ENCODE measurements at regions not wholly inside any gene's neighbourhood (a gene's known extent, or its start where the extent isn't known, plus 50 kb on each side); places are given as distances from the start of the nearest gene placed in this dataset.

DNA sequence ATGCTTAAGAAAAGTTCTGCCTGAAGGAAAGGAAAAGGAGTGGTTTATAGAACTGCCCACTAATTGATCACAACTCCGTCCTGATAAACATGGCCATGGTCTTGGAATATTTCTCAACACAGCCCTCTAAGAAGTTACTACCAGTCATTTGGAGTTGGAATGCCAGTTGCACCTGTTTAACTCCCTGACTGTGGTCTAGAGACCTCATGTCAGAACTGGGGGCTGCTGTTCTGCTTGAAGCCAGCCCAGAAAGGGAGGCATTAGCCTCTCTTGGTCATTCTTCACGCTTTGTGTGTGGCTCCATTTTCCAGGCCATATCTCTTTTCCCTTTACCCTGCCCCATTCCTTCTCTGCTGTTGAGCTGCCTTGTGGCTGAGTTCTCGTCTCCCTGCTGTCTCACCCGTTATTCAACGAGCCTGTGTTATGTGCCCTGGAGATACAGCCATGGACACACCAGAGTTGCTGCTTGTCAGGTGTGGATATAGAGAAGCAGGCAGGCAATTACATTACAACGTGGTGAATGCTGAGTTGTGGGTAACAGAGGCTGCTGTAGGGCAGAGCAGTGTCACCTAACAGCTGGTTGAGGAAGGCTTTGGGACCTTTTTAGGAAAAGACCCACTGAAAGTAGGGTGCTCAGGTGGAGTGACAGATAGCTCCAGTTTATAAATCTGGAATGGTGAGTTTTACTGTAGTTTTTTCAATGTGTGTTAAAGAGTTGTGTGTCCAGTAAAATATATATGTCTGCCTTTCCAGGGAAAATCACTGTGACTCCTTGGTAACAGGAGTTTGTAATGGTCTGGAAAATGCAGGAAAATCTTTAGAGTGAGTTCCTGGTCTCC is 137.0 kb upstream of the IPO9 start:
- Histone ChIP-seq H3K36me3 (no peaks in the 10 kb centered on the region), H3K9me3 (replicated peaks) (no peaks in the 10 kb centered on the region), H3K4me1 (peaks cover 65% of the 10 kb centered on the region), H3K27me3 (ENCODE audit: low read depth) (no peaks in the 10 kb centered on the region), H3K4me3 (no peak overlapping the region), H3K27ac (replicated peaks) (peak overlapping the region; percentile 50)
- intact Hi-C loops (cut with micrococcal nuclease) = no loop called here
- no peak for TF ChIP-seq CTCF (IDR thresholded peaks at IDR 0.05; ENCODE audit: borderline replicate concordance)
- no peak for DNase-seq

DNA sequence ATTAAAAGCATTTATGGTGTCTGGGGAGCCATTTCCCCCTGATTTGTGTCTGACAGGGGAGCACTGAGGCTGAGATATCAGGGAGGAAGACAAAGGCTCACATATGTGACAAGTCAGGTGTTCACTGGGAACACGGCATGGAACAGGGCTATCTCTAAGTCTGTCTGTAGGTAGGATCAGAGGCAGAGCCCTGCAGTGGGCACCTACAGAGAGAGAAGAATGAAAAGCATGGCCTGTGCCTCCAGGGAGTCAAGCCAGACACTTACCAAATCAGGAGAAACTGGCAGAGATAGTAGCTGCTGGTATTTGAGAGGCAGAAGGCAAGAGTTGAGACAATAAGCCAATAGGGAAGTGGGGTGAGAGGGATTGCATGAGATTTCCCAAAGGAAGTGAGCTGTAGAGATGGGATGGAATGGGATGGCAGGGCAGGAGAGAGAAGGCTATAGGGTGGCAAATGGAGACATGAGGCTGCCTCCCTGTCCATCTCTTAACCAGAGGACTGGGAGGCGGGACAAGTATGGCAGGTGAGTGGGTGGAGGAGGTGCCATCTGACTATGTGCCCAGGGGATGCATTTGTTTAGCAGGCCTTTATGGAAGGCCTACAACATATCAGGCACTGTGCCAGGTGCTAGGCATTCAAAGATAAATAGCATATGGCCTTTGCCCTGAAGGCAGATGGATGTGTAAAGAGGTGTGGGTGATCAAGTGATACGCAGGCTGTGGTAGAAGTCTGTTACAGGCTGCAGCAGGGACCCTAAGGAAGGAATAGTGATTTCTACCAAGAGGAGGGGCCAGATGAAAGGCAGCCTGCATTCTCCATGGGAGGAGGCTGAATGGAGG is 136.2 kb upstream of the IPO9 start:
- Histone ChIP-seq H3K4me3 (no peak overlapping the region), H3K27ac (replicated peaks) (peak overlapping the region; percentile 50), H3K4me1 (peaks cover 71% of the 10 kb centered on the region), H3K27me3 (ENCODE audit: low read depth) (no peaks in the 10 kb centered on the region), H3K36me3 (no peaks in the 10 kb centered on the region), H3K9me3 (replicated peaks) (no peaks in the 10 kb centered on the region)
- DNase-seq = no peak
- no peak for TF ChIP-seq CTCF (IDR thresholded peaks at IDR 0.05; ENCODE audit: borderline replicate concordance)
- intact Hi-C loops (cut with micrococcal nuclease) = no loop called here

DNA sequence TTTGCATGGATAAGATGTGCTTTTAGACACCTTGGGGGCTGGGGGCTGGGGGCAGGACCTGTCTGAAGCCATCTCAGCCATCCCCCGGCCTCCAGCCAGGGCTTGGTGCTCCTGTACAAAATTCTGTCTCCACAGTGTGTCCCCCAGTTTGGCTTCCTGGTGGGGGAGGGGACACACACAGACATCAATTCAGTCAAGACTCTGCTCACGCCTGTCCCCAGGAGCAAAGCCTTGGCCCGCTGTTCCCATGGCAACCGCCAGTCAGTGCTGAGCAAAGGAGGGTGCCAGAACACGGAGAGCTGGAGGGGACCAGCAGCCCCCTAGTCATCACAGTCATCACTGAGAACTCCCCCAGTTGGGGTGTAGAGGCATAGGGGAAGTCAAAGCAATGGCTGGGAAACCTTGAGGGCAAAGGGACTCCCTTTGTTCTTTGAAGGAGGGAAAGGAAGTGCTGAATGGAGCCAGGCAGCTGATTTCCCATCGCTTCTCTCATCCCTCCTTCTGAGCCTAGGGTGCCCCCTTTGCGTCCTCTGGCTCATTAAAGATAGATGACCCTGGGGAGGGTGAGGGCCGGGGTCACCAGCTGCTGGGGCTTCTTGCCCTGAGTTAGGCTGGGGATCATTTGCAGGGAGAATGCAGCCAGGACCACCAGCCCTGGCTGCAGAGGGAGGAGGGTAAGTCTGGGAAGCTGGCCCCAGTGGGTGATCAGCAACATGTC is 134.9 kb upstream of the IPO9 start:
- Histone ChIP-seq H3K9me3 (replicated peaks) (no peaks in the 10 kb centered on the region), H3K4me3 (no peak overlapping the region), H3K27ac (replicated peaks) (peak overlapping the region; percentile 20), H3K27me3 (ENCODE audit: low read depth) (no peaks in the 10 kb centered on the region), H3K36me3 (no peaks in the 10 kb centered on the region), H3K4me1 (peaks cover 76% of the 10 kb centered on the region)
- DNase-seq = no peak
- intact Hi-C loops (cut with micrococcal nuclease) = no loop called here
- no peak for TF ChIP-seq CTCF (IDR thresholded peaks at IDR 0.05; ENCODE audit: borderline replicate concordance)

DNA sequence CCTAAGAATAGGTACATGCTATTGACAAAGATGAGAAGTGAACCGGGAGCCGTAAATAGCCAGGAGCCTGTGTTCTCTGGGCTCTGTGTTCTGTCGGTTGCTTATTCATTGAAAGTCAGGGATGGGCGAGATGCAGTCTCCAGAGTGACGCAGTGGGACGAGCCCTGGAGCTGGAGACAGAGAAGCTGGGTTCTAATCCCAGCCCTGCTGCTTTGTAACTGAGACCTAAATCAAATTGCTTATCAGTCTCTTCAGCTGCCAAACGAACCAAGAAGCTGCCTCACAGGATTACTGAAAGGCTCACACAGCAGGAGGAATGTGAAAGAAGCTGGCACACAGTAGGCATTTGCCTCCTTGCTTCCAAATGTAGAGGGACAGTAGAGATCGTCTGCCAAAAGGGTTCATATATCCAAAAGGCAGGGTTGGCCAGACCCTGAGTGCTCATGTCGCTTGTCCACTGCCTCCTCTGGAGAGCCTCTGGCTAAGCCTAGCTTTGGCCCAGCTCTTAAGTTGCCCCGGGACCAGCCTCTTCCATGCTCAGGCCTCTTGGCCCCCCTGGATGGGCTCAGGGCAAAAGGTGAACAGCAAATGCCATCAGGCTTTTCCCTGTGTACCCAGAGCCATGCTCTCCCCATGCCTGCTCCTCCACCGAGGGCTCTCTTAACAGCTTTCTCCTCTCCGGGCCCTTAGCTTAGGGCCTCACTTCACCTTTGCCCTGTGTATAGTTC is 134.2 kb upstream of the IPO9 start:
- Histone ChIP-seq H3K27me3 (ENCODE audit: low read depth) (no peaks in the 10 kb centered on the region), H3K27ac (replicated peaks) (peak overlapping the region; percentile 81), H3K9me3 (replicated peaks) (no peaks in the 10 kb centered on the region), H3K4me3 (no peak overlapping the region), H3K4me1 (peaks cover 76% of the 10 kb centered on the region), H3K36me3 (no peaks in the 10 kb centered on the region)
- TF ChIP-seq CTCF (IDR thresholded peaks at IDR 0.05; ENCODE audit: borderline replicate concordance) = no peak
- no peak for DNase-seq
- intact Hi-C loops (cut with micrococcal nuclease) = no loop called here

DNA sequence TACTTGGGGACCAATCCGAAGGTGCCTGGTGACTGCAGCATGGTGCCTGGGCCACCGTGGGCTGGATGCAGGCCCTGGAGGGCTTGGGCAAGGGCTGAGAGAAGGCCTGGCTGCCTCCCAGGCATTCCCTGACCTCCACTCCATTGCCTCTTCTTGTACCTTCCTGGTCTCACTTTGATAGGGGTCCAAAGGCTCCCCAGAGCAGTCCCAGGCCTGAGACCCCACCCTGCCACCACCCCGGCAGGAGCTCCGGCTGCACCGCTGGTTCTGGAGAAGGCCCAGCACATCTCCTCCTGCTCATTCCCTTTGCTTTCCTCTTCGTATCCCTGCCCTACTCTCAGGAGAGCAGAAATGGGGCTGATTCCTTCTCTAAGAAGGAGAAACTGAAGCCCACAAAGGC is 133.3 kb upstream of the IPO9 start:
- peaks cover 76% of the 10 kb centered on the region for H3K4me1 ChIP-seq
- no peaks in the 10 kb centered on the region for H3K27me3 ChIP-seq (ENCODE audit: low read depth)
- H3K4me3 ChIP-seq = no peak overlapping the region
- no peaks in the 10 kb centered on the region for H3K36me3 ChIP-seq
- H3K27ac ChIP-seq (replicated peaks) = peak overlapping the region; percentile 81
- H3K9me3 ChIP-seq (replicated peaks) = no peaks in the 10 kb centered on the region
- no peak for DNase-seq
- intact Hi-C loops (cut with micrococcal nuclease) = no loop called here
- TF ChIP-seq CTCF (IDR thresholded peaks at IDR 0.05; ENCODE audit: borderline replicate concordance) = no peak

All from left ventricle myocardium inferior (tissue), 1 donor.